Panc1 (cell line): ENCODE measurements at regions not wholly inside any gene's neighbourhood (a gene's known extent, or its start where the extent isn't known, plus 50 kb on each side); places are given as distances from the start of the nearest gene placed in this dataset.

Source experiments
- ATAC-seq: fragments of 200-7000 bp; cut with Tn5 transposase; 2 replicates; pipeline ENCODE4 v1.9.1; 2020; ENCODE audit warnings: mild to moderate bottlenecking, moderate library complexity
- BruUV-seq: library from RNA; stranded (reverse); fragments of 400-500 nt; replicated peaks from 2 replicates; lab custom pipeline; 2021; lab: Mats Ljungman, UMichigan
- CTCF ChIA-PET: fragments of 300-600 bp; sonication (Branson Sonifier 250); formaldehyde crosslinking; loops from one replicate; lab custom pipeline; 2022; ENCODE audit warnings: antibody characterized with exemption; lab: Charles Lee
- POLR2A ChIA-PET: fragments of 300-600 bp; sonication (Branson Sonifier 250); formaldehyde crosslinking; loops from one replicate; lab custom pipeline; 2022; ENCODE audit warnings: antibody characterized with exemption; lab: Charles Lee
- DNase-seq: peaks from one replicate; pipeline ENCODE4 v3.0.0-alpha.2; 2010; ENCODE audit warnings: low read depth, low spot score
- H3K27ac ChIP-seq: 2 replicates; pipeline ENCODE4 v1.5.1; 2011; ENCODE audit warnings: mild to moderate bottlenecking, low read length, inconsistent platforms
- H3K27me3 ChIP-seq: fragments of 200-500 bp; sonication (Bioruptor generic); 2 replicates; pipeline ENCODE4 v1.6.0; 2014; ENCODE audit warnings: low read length, inconsistent platforms; ENCODE audit not compliant: control insufficient read depth, insufficient read depth
- H3K36me3 ChIP-seq: fragments of 200-500 bp; sonication (Bioruptor generic); 2 replicates; pipeline ENCODE4 v1.5.1; 2014; ENCODE audit warnings: inconsistent platforms, mild to moderate bottlenecking, low read length, moderate library complexity; ENCODE audit not compliant: control insufficient read depth, insufficient read depth
- H3K4me1 ChIP-seq: 2 replicates; pipeline ENCODE4 v1.5.1; 2011; ENCODE audit warnings: inconsistent platforms, mild to moderate bottlenecking, low read length, moderate library complexity; ENCODE audit not compliant: control insufficient read depth, insufficient read depth
- H3K4me3 ChIP-seq, 2 experiments: 2 replicates each; pipeline ENCODE4 v1.5.1; 2011 to 2012; ENCODE audit warnings: low read depth in 2 of 2, low read length in 2 of 2, mild to moderate bottlenecking in 2 of 2, inconsistent platforms in 1 of 2, moderate library complexity in 1 of 2
- H3K9me3 ChIP-seq: fragments of 200-500 bp; sonication (Bioruptor generic); 2 replicates; pipeline ENCODE4 v1.5.1; 2014; ENCODE audit warnings: low read depth, mild to moderate bottlenecking, inconsistent platforms, low read length, moderate library complexity; ENCODE audit not compliant: control insufficient read depth, insufficient read depth
- POLR2AphosphoS5 ChIP-seq: IDR thresholded peaks from 2 replicates; pipeline ENCODE4 v1.6.1; 2012; ENCODE audit warnings: mild to moderate bottlenecking, low read depth, low read length, moderate library complexity
- SIN3A ChIP-seq: IDR thresholded peaks from 2 replicates; pipeline ENCODE4 v1.6.1; 2012; ENCODE audit warnings: low read depth, mild to moderate bottlenecking, low read length, moderate library complexity, borderline replicate concordance; ENCODE audit not compliant: insufficient read depth
- TCF7L2 ChIP-seq: IDR thresholded peaks from 2 replicates; pipeline ENCODE4 v1.6.1; 2011; ENCODE audit warnings: mild to moderate bottlenecking, low read depth, low read length, inconsistent platforms
- in situ Hi-C: cut with HindIII; loops from 2 replicates; pipeline ENCODE4 v1.10.0; 2016; ENCODE audit warnings: low sequenced_read_pairs, low pct_unique_long_range_greater_than_20kb
- intact Hi-C: fragments of 100-400 bp; cut with micrococcal nuclease; formaldehyde crosslinking; loops from one replicate; pipeline ENCODE4 v1.10.0; 2022; ENCODE audit not compliant: unreplicated experiment
- TF ChIP-seq, protein P1 (sequence below), 2 experiments: IDR thresholded peaks; 2 replicates each; pipeline ENCODE4 v1.6.1; 2011 to 2012; ENCODE audit warnings: low read depth in 2 of 2, control low read depth in 1 of 2, low read length in 1 of 2, mild to moderate bottlenecking in 1 of 2, moderate library complexity in 1 of 2; ENCODE audit not compliant: insufficient read depth in 1 of 2
- TF ChIP-seq, protein P2 (sequence below): fragments of 450-650 bp; IDR thresholded peaks from 2 replicates; pipeline ENCODE4 v1.5.1; 2017; ENCODE audit warnings: mild to moderate bottlenecking

DNA sequence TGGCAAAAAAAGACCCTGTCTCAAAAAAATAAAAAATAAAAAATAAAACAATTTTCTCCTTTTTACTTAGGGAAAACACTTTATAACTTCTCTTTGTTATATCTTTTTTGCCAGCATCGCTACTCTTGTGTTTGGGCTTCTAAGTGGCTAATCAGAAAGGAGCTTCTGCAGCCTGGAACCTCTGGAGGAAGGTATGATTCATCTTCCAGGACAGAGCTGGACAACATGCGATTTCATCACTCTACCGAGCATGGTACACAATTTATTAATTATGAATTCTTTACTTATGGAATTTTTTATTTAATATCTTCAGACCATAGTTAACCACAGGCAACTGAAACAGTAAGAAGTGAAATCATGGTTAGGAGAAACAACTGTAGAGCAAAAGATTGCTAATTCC is 1254.3 kb upstream of the AGA start:
- no peak for ATAC-seq
- in situ Hi-C loops: no loop called here
- CTCF ChIA-PET: no interaction called here

GRCh38 chr4:178712486-178712885 is 1270.2 kb upstream of the AGA start:
- Histone ChIP-seq H3K27ac (no peak overlapping the region), H3K4me1 (no peaks in the 10 kb centered on the region), H3K9me3 (no peaks in the 10 kb centered on the region), H3K27me3 (no peaks in the 10 kb centered on the region), H3K4me3 (no peak overlapping the region), H3K36me3 (no peaks in the 10 kb centered on the region)
- ChIA-PET CTCF (no interaction called here), POLR2A (no interaction called here)
- no TSS peak for BruUV-seq
- no peak for DNase-seq
- no peak for TF ChIP-seq TCF7L2
- in situ Hi-C loops: no loop called here
- intact Hi-C loops: no loop called here
- ATAC-seq: no peak

More for the DNA sequence above, 1254.3 kb upstream of the AGA start:
- Histone ChIP-seq H3K4me1 (no peaks in the 10 kb centered on the region), H3K27me3 (no peaks in the 10 kb centered on the region), H3K27ac (no peak overlapping the region), H3K36me3 (no peaks in the 10 kb centered on the region), H3K9me3 (no peaks in the 10 kb centered on the region), H3K4me3 (no peak overlapping the region)
- no TSS peak for BruUV-seq
- DNase-seq: no peak
- intact Hi-C loops: no loop called here
- POLR2A ChIA-PET: no interaction called here
- TF ChIP-seq POLR2AphosphoS5: no peak

- Histone ChIP-seq H3K9me3 (no peaks in the 10 kb centered on the region), H3K4me1 (no peaks in the 10 kb centered on the region), H3K27me3 (no peaks in the 10 kb centered on the region), H3K4me3 (no peak overlapping the region), H3K27ac (no peak overlapping the region), H3K36me3 (no peaks in the 10 kb centered on the region)
- ChIA-PET POLR2A (no interaction called here), CTCF (no interaction called here)
- DNase-seq (no peak), ATAC-seq (no peak)
- in situ Hi-C loops (no loop called here), intact Hi-C loops (no loop called here)
- BruUV-seq: no TSS peak
- TF ChIP-seq, protein P1, sequence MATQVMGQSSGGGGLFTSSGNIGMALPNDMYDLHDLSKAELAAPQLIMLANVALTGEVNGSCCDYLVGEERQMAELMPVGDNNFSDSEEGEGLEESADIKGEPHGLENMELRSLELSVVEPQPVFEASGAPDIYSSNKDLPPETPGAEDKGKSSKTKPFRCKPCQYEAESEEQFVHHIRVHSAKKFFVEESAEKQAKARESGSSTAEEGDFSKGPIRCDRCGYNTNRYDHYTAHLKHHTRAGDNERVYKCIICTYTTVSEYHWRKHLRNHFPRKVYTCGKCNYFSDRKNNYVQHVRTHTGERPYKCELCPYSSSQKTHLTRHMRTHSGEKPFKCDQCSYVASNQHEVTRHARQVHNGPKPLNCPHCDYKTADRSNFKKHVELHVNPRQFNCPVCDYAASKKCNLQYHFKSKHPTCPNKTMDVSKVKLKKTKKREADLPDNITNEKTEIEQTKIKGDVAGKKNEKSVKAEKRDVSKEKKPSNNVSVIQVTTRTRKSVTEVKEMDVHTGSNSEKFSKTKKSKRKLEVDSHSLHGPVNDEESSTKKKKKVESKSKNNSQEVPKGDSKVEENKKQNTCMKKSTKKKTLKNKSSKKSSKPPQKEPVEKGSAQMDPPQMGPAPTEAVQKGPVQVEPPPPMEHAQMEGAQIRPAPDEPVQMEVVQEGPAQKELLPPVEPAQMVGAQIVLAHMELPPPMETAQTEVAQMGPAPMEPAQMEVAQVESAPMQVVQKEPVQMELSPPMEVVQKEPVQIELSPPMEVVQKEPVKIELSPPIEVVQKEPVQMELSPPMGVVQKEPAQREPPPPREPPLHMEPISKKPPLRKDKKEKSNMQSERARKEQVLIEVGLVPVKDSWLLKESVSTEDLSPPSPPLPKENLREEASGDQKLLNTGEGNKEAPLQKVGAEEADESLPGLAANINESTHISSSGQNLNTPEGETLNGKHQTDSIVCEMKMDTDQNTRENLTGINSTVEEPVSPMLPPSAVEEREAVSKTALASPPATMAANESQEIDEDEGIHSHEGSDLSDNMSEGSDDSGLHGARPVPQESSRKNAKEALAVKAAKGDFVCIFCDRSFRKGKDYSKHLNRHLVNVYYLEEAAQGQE (IDR thresholded peaks at IDR 0.05; ENCODE audit: insufficient read depth in 1 of 2, low read depth in 2 of 2, low read length in 1 of 2): no peak
- no peak for TF ChIP-seq TCF7L2
- TF ChIP-seq POLR2AphosphoS5: no peak
- no peak for TF ChIP-seq SIN3A
- TF ChIP-seq, protein P2, sequence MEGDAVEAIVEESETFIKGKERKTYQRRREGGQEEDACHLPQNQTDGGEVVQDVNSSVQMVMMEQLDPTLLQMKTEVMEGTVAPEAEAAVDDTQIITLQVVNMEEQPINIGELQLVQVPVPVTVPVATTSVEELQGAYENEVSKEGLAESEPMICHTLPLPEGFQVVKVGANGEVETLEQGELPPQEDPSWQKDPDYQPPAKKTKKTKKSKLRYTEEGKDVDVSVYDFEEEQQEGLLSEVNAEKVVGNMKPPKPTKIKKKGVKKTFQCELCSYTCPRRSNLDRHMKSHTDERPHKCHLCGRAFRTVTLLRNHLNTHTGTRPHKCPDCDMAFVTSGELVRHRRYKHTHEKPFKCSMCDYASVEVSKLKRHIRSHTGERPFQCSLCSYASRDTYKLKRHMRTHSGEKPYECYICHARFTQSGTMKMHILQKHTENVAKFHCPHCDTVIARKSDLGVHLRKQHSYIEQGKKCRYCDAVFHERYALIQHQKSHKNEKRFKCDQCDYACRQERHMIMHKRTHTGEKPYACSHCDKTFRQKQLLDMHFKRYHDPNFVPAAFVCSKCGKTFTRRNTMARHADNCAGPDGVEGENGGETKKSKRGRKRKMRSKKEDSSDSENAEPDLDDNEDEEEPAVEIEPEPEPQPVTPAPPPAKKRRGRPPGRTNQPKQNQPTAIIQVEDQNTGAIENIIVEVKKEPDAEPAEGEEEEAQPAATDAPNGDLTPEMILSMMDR: no peak
Observed at GRCh38 chr4:178738026-178738425, 1295.8 kb upstream of the AGA start.
